Suprapubic skin (tissue), 4 donors: ENCODE measurements at regions not wholly inside any gene's neighbourhood (a gene's known extent, or its start where the extent isn't known, plus 50 kb on each side); places are given as distances from the start of the nearest gene placed in this dataset.

Experiments used
- DNase-seq, 2 donors: peaks; one replicate each; pipeline ENCODE4 v3.0.0-alpha.2; 2019; ENCODE audit warnings: low spot score in 2 of 2
- H3K27ac ChIP-seq: fragments of 200-600 bp; sonication (generic); one replicate; pipeline ENCODE4 v1.5.1; 2019
- H3K27me3 ChIP-seq: fragments of 200-600 bp; sonication (generic); one replicate; pipeline ENCODE4 v1.5.1; 2019
- H3K36me3 ChIP-seq: fragments of 200-600 bp; sonication (generic); one replicate; pipeline ENCODE4 v1.5.1; 2019
- H3K4me1 ChIP-seq: fragments of 200-600 bp; sonication (generic); one replicate; pipeline ENCODE4 v1.5.1; 2019
- H3K4me3 ChIP-seq: fragments of 200-600 bp; sonication (generic); one replicate; pipeline ENCODE4 v1.5.1; 2019; ENCODE audit warnings: mild to moderate bottlenecking
- H3K9me3 ChIP-seq: fragments of 200-600 bp; sonication (generic); one replicate; pipeline ENCODE4 v1.5.1; 2019
- EP300 ChIP-seq: sonication (generic); formaldehyde crosslinking; IDR thresholded peaks from one replicate; pipeline ENCODE4 v1.6.1; 2017; ENCODE audit warnings: antibody characterized with exemption
- POLR2A ChIP-seq, 2 donors: fragments of 450-650 bp; IDR thresholded peaks; one replicate each; pipeline ENCODE4 v1.6.1; 2017; ENCODE audit warnings: antibody characterized with exemption in 2 of 2, mild to moderate bottlenecking in 2 of 2, moderate library complexity in 2 of 2
- POLR2AphosphoS5 ChIP-seq, 3 donors: sonication (generic); formaldehyde crosslinking; IDR thresholded peaks; one replicate each; pipeline ENCODE4 v1.6.1; 2017; ENCODE audit warnings: antibody characterized with exemption in 3 of 3
- WGBS: methylation state at CpG from one replicate; pipeline ENCODE4 v1.1.5; 2018; 5-methylcytosine and 5-hydroxymethylcytosine counted together
- TF ChIP-seq, protein P1 (sequence below), 2 donors: fragments of 200-600 bp in 1 of 2; fragments of 450-650 bp in 1 of 2; sonication (generic) in 1 of 2; IDR thresholded peaks; one replicate each; pipeline ENCODE4 v1.5.1; 2016 to 2019; ENCODE audit warnings: antibody characterized with exemption in 2 of 2, mild to moderate bottlenecking in 1 of 2, moderate library complexity in 1 of 2

DNA sequence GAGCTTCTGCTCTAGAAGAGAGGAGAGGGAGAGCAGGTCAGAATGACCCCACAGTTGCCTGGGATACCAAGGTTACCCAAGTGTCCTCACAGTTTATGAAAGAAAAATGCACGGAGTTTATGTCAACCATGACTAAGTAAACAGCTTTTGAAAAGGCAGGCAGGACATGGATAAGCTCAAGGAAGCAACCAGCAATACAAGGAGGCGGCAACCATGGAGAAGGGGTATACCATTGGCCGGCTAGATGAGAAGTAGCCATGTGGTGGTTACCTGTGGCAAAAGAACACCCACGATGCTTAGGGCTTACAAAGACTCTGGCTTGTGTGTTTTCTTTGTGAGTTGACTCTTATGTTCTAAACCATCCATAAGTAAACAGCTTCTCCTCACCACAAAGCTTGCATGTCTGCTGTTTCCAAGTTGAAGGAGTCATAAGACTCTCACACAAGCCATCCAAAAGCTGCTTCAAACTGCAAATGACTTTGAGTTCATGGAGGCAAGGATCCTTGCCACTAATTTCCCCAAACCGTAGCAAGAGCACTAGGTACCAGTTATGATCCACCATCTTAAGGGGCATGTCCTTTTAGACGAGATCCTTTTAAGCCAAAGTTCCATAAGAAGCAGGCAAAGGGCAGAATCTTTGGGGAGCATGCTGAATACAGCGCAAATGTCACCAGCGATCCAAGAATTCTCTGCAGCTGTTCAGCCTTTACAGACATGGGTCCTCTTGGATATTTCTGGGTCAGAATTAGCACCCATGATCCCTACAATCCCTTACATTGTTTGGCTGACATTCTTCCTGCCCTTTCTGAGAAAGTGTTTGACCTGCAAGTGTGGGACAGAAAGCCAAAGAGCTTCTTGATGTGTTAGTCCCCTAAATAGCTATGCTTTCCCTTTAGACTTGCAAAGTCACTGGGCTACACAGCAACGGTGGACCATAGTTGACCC lies 74.8 kb upstream of the IPO5 start:
- Histone ChIP-seq H3K27me3 (no peaks in the 10 kb centered on the region), H3K9me3 (no peaks in the 10 kb centered on the region), H3K4me3 (no peak overlapping the region), H3K4me1 (peaks cover 7% of the 10 kb centered on the region), H3K36me3 (no peaks in the 10 kb centered on the region), H3K27ac (no peak overlapping the region)
- DNase-seq = no peak
- TF ChIP-seq POLR2A (IDR thresholded peaks at IDR 0.05) = no peak
- no peak for TF ChIP-seq EP300
- no peak for TF ChIP-seq POLR2AphosphoS5 (IDR thresholded peaks at IDR 0.05)
- TF ChIP-seq, protein P1, sequence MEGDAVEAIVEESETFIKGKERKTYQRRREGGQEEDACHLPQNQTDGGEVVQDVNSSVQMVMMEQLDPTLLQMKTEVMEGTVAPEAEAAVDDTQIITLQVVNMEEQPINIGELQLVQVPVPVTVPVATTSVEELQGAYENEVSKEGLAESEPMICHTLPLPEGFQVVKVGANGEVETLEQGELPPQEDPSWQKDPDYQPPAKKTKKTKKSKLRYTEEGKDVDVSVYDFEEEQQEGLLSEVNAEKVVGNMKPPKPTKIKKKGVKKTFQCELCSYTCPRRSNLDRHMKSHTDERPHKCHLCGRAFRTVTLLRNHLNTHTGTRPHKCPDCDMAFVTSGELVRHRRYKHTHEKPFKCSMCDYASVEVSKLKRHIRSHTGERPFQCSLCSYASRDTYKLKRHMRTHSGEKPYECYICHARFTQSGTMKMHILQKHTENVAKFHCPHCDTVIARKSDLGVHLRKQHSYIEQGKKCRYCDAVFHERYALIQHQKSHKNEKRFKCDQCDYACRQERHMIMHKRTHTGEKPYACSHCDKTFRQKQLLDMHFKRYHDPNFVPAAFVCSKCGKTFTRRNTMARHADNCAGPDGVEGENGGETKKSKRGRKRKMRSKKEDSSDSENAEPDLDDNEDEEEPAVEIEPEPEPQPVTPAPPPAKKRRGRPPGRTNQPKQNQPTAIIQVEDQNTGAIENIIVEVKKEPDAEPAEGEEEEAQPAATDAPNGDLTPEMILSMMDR (IDR thresholded peaks at IDR 0.05) = no peak
- 77% methylated on average over 9 of the region's 9 CpGs for WGBS

- Histone ChIP-seq H3K4me1 (peaks cover 7% of the 10 kb centered on the region), H3K36me3 (no peaks in the 10 kb centered on the region), H3K4me3 (no peak overlapping the region), H3K27ac (no peak overlapping the region), H3K27me3 (no peaks in the 10 kb centered on the region), H3K9me3 (no peaks in the 10 kb centered on the region)
- TF ChIP-seq POLR2A (IDR thresholded peaks at IDR 0.05) (no peak), POLR2AphosphoS5 (IDR thresholded peaks at IDR 0.05) (no peak), EP300 (no peak)
- TF ChIP-seq, protein P1 (IDR thresholded peaks at IDR 0.05) = no peak
- no peak for DNase-seq
- WGBS = 52% methylated on average over 8 of the region's 8 CpGs
Measured at GRCh38 chr13:97879646-97880310, 73.7 kb upstream of the IPO5 start.

GRCh38 chr13:97880311-97880675 lies 73.2 kb upstream of the IPO5 start:
- no peaks in the 10 kb centered on the region for H3K9me3 ChIP-seq
- TF ChIP-seq EP300 (no peak), POLR2A (IDR thresholded peaks at IDR 0.05) (no peak), POLR2AphosphoS5 (IDR thresholded peaks at IDR 0.05) (no peak)
- TF ChIP-seq, protein P1 (IDR thresholded peaks at IDR 0.05) = no peak
- WGBS = 57% methylated on average over 5 of the region's 5 CpGs
- no peak overlapping the region for H3K4me3 ChIP-seq
- no peak for DNase-seq
- H3K4me1 ChIP-seq = peaks cover 7% of the 10 kb centered on the region
- no peaks in the 10 kb centered on the region for H3K36me3 ChIP-seq
- H3K27ac ChIP-seq = no peak overlapping the region
- no peaks in the 10 kb centered on the region for H3K27me3 ChIP-seq

DNA sequence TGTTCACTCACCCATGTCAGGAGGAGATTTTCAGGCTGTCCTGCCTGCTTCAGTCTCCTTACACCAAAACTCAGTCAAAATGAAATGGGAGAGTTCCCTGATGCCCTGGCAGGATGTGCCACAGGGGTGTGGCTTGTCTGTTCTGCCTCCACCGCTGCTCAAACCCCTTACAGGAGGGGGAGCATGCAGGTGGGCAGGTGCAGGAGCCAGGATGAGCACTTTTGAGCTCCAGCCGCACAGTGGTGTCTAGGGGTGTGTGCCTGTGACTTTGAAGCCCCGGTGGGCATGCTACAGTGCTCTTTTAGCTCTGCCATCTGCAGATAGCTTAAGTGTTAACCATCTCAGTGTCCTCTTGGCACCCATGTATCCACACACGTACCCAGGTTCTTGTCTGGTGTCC lies 71.9 kb upstream of the IPO5 start:
- no peak for DNase-seq
- peaks cover 7% of the 10 kb centered on the region for H3K4me1 ChIP-seq
- H3K27me3 ChIP-seq = no peaks in the 10 kb centered on the region
- no peaks in the 10 kb centered on the region for H3K9me3 ChIP-seq
- TF ChIP-seq POLR2A (IDR thresholded peaks at IDR 0.05) (no peak), POLR2AphosphoS5 (IDR thresholded peaks at IDR 0.05) (no peak)
- TF ChIP-seq, protein P1 (IDR thresholded peaks at IDR 0.05) = no peak
- no peak overlapping the region for H3K27ac ChIP-seq
- 76% methylated on average over 4 of the region's 4 CpGs for WGBS
- no peak overlapping the region for H3K4me3 ChIP-seq
- H3K36me3 ChIP-seq = no peaks in the 10 kb centered on the region

- peaks cover 7% of the 10 kb centered on the region for H3K4me1 ChIP-seq
- H3K27ac ChIP-seq = no peak overlapping the region
- 77% methylated on average over 4 of the region's 4 CpGs for WGBS
- TF ChIP-seq POLR2A (IDR thresholded peaks at IDR 0.05) = no peak
- H3K36me3 ChIP-seq = no peaks in the 10 kb centered on the region
- no peaks in the 10 kb centered on the region for H3K27me3 ChIP-seq
- no peak for DNase-seq
- no peaks in the 10 kb centered on the region for H3K9me3 ChIP-seq
- no peak overlapping the region for H3K4me3 ChIP-seq
Measured at GRCh38 chr13:97883396-97883795, 70.1 kb upstream of the IPO5 start.
